ENCODE measurements at regions not wholly inside any gene's neighbourhood (a gene's known extent, or its start where the extent isn't known, plus 50 kb on each side); places are given as distances from the start of the nearest gene placed in this dataset.
A peak's percentile ranks its signal among the peaks of the same experiment; 100 is the strongest.

GRCh38 chr12:127928615-127929571 is 338.1 kb upstream of the TMEM132C start:
- peak; percentile 16 for DNase-seq (ENCODE audit: low read depth)
- TF ChIP-seq CTCF (IDR thresholded peaks at IDR 0.05; ENCODE audit: low read length, missing control alignments) = no peak
- H3K4me3 ChIP-seq (replicated peaks; ENCODE audit: low read depth, low read length) = no peak overlapping the region

- no peak for DNase-seq (ENCODE audit: low read depth)
- no peak for TF ChIP-seq CTCF (IDR thresholded peaks at IDR 0.05; ENCODE audit: low read length, missing control alignments)
- no peak overlapping the region for H3K4me3 ChIP-seq (replicated peaks; ENCODE audit: low read depth, low read length)
Measured at GRCh38 chr12:127930122-127930521, 336.8 kb upstream of the TMEM132C start.

- no peak for DNase-seq (ENCODE audit: low read depth)
- H3K4me3 ChIP-seq (replicated peaks; ENCODE audit: low read depth, low read length) = no peak overlapping the region
- no peak for TF ChIP-seq CTCF (IDR thresholded peaks at IDR 0.05; ENCODE audit: low read length, missing control alignments)
Measured at GRCh38 chr12:127934409-127934808, 332.6 kb upstream of the TMEM132C start.

GRCh38 chr12:127936463-127936862 is 330.5 kb upstream of the TMEM132C start:
- no peak for DNase-seq (ENCODE audit: low read depth)
- no peak overlapping the region for H3K4me3 ChIP-seq (replicated peaks; ENCODE audit: low read depth, low read length)
- no peak for TF ChIP-seq CTCF (IDR thresholded peaks at IDR 0.05; ENCODE audit: low read length, missing control alignments)

- H3K4me3 ChIP-seq (replicated peaks; ENCODE audit: low read depth, low read length) = no peak overlapping the region
- no peak for TF ChIP-seq CTCF (IDR thresholded peaks at IDR 0.05; ENCODE audit: low read length, missing control alignments)
- DNase-seq (ENCODE audit: low read depth) = no peak
Measured at GRCh38 chr12:127941332-127941731, 325.6 kb upstream of the TMEM132C start.

- no peak for DNase-seq (ENCODE audit: low read depth)
- no peak for TF ChIP-seq CTCF (IDR thresholded peaks at IDR 0.05; ENCODE audit: low read length, missing control alignments)
- no peak overlapping the region for H3K4me3 ChIP-seq (replicated peaks; ENCODE audit: low read depth, low read length)
Measured at GRCh38 chr12:127942981-127943380, 324.0 kb upstream of the TMEM132C start.

All from fibroblast of pulmonary artery (primary cell).